Vagina (tissue), 2 donors: ENCODE measurements at regions not wholly inside any gene's neighbourhood (a gene's known extent, or its start where the extent isn't known, plus 50 kb on each side); places are given as distances from the start of the nearest gene placed in this dataset.

Source experiments
- DNase-seq, 2 donors: peaks; one replicate each; pipeline ENCODE4 v3.0.0-alpha.2; 2017; ENCODE audit errors: extremely low spot score in 2 of 2
- H3K27ac ChIP-seq: fragments of 200-600 bp; sonication (generic); one replicate; pipeline ENCODE4 v1.5.1; 2019
- H3K27me3 ChIP-seq: fragments of 200-600 bp; sonication (generic); one replicate; pipeline ENCODE4 v1.5.1; 2019
- H3K36me3 ChIP-seq, 2 donors: fragments of 200-600 bp; sonication (generic); one replicate each; pipeline ENCODE4 v1.5.1; 2017 to 2019
- H3K4me1 ChIP-seq: fragments of 200-600 bp; sonication (generic); one replicate; pipeline ENCODE4 v1.5.1; 2019
- H3K4me3 ChIP-seq, 2 donors: fragments of 200-600 bp; sonication (generic); 1 replicate in 1 of 2; 2 replicates in 1 of 2; pipeline ENCODE4 v1.5.1; 2016 to 2019
- H3K9me3 ChIP-seq: fragments of 200-600 bp; sonication (generic); one replicate; pipeline ENCODE4 v1.5.1; 2019
- CTCF ChIP-seq, 3 experiments: fragments of 450-650 bp in 2 of 3; fragments of 200-600 bp in 1 of 3; sonication (generic) in 1 of 3; IDR thresholded peaks; one replicate each; pipeline ENCODE4 v1.5.1; 2017 to 2019; ENCODE audit warnings: antibody characterized with exemption in 3 of 3, mild to moderate bottlenecking in 2 of 3, moderate library complexity in 2 of 3
- POLR2A ChIP-seq, 2 donors: fragments of 450-650 bp; IDR thresholded peaks; one replicate each; pipeline ENCODE4 v1.6.1; 2017; ENCODE audit warnings: antibody characterized with exemption in 2 of 2, mild to moderate bottlenecking in 2 of 2, moderate library complexity in 2 of 2
- POLR2AphosphoS5 ChIP-seq, 2 donors: sonication (generic); formaldehyde crosslinking; IDR thresholded peaks; one replicate each; pipeline ENCODE4 v1.9.0; 2017; ENCODE audit warnings: antibody characterized with exemption in 2 of 2, mild to moderate bottlenecking in 2 of 2, low read depth in 1 of 2; ENCODE audit not compliant: insufficient read depth in 1 of 2
- intact Hi-C: fragments of 100-400 bp; cut with DNase I; formaldehyde crosslinking; loops from one replicate; pipeline ENCODE4 v1.15.1; 2023

- H3K27ac ChIP-seq: no peak overlapping the region
- no peak for TF ChIP-seq CTCF (IDR thresholded peaks at IDR 0.05)
- no peaks in the 10 kb centered on the region for H3K9me3 ChIP-seq
- H3K27me3 ChIP-seq: no peaks in the 10 kb centered on the region
- DNase-seq: no peak
- intact Hi-C loops: no loop called here
- H3K4me1 ChIP-seq: no peaks in the 10 kb centered on the region
- H3K4me3 ChIP-seq: no peak overlapping the region
- no peaks in the 10 kb centered on the region for H3K36me3 ChIP-seq
Measured at GRCh38 chr1:229033480-229033879, 237.4 kb upstream of the RAB4A start.

DNA sequence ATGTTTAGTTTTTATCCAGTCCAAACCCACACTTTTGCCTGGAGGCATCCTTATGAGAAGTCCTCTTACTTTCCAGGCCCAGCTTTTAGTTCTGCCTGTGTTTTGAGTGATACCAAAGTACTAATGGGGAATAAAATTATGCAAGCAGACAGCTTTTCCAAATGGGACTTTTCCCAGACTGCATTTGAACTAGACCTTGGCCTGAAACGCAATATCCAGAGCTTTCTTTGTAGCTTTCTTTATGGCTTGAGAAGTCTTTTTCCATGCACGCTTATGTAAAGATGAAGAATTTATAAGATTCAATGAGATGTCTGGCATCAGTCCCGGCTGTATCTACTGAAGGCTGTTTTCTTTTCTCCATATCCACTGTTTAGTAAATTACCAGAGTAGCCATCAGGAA is 236.6 kb upstream of the RAB4A start:
- intact Hi-C loops: no loop called here
- H3K4me3 ChIP-seq: no peak overlapping the region
- no peaks in the 10 kb centered on the region for H3K27me3 ChIP-seq
- TF ChIP-seq CTCF (IDR thresholded peaks at IDR 0.05): no peak
- TF ChIP-seq POLR2A (IDR thresholded peaks at IDR 0.05): no peak
- TF ChIP-seq POLR2AphosphoS5 (IDR thresholded peaks at IDR 0.05; ENCODE audit: insufficient read depth in 1 of 2, low read depth in 1 of 2): no peak
- no peaks in the 10 kb centered on the region for H3K4me1 ChIP-seq
- no peak for DNase-seq
- peak overlapping the region; percentile 20 for H3K27ac ChIP-seq
- no peaks in the 10 kb centered on the region for H3K36me3 ChIP-seq
- no peaks in the 10 kb centered on the region for H3K9me3 ChIP-seq

- intact Hi-C loops: no loop called here
Measured at GRCh38 chr1:229035054-229035747, 235.7 kb upstream of the RAB4A start.

GRCh38 chr1:229035748-229036082 is 235.2 kb upstream of the RAB4A start:
- intact Hi-C loops: no loop called here
- DNase-seq: no peak
- Histone ChIP-seq H3K4me1 (no peaks in the 10 kb centered on the region), H3K4me3 (no peak overlapping the region), H3K27me3 (no peaks in the 10 kb centered on the region), H3K9me3 (no peaks in the 10 kb centered on the region), H3K36me3 (no peaks in the 10 kb centered on the region), H3K27ac (no peak overlapping the region)
- no peak for TF ChIP-seq POLR2A (IDR thresholded peaks at IDR 0.05)

More at GRCh38 chr1:229035054-229035747, 235.7 kb upstream of the RAB4A start:
- Histone ChIP-seq H3K27me3 (no peaks in the 10 kb centered on the region), H3K27ac (no peak overlapping the region), H3K4me3 (no peak overlapping the region), H3K9me3 (no peaks in the 10 kb centered on the region), H3K36me3 (no peaks in the 10 kb centered on the region), H3K4me1 (no peaks in the 10 kb centered on the region)
- TF ChIP-seq POLR2AphosphoS5 (IDR thresholded peaks at IDR 0.05; ENCODE audit: insufficient read depth in 1 of 2, low read depth in 1 of 2): no peak
- TF ChIP-seq POLR2A (IDR thresholded peaks at IDR 0.05): no peak
- TF ChIP-seq CTCF (IDR thresholded peaks at IDR 0.05): no peak
- DNase-seq: no peak

GRCh38 chr1:229037806-229038405 is 233.0 kb upstream of the RAB4A start:
- Histone ChIP-seq H3K27ac (no peak overlapping the region), H3K4me1 (no peaks in the 10 kb centered on the region), H3K4me3 (no peak overlapping the region), H3K9me3 (no peaks in the 10 kb centered on the region), H3K36me3 (no peaks in the 10 kb centered on the region), H3K27me3 (no peaks in the 10 kb centered on the region)
- TF ChIP-seq POLR2AphosphoS5 (IDR thresholded peaks at IDR 0.05; ENCODE audit: insufficient read depth in 1 of 2, low read depth in 1 of 2) (no peak), POLR2A (IDR thresholded peaks at IDR 0.05) (no peak), CTCF (IDR thresholded peaks at IDR 0.05) (no peak)
- DNase-seq: no peak
- intact Hi-C loops: no loop called here
